ENCODE measurements at regions not wholly inside any gene's neighbourhood (a gene's known extent, or its start where the extent isn't known, plus 50 kb on each side); places are given as distances from the start of the nearest gene placed in this dataset.

- no peak for TF ChIP-seq CTCF (IDR thresholded peaks at IDR 0.05 in 4 of 5, conservative IDR thresholded peaks at IDR 0.05 in 1 of 5)
- no peak for TF ChIP-seq POLR2A (IDR thresholded peaks at IDR 0.05)
These were observed 1280.9 kb upstream of the TENM3 start for GRCh38 chr4:180962268-180962667.

Data from gastrocnemius medialis (tissue), 4 donors.